Muscle of arm (tissue), 1 donor: ENCODE measurements at regions not wholly inside any gene's neighbourhood (a gene's known extent, or its start where the extent isn't known, plus 50 kb on each side); places are given as distances from the start of the nearest gene placed in this dataset.
A peak's percentile ranks its signal among the peaks of the same experiment; 100 is the strongest.
"Not testable (repeated sequence)": the region's sequence is repeated elsewhere in the genome, so short reads cannot be mapped to it uniquely, and the experiment has no call there.

Experiments
- DNase-seq: peaks from one replicate; pipeline ENCODE4 v3.0.0-alpha.2; 2013

- DNase-seq: no peak
These were observed 1223.2 kb downstream of the OTOL1 start for GRCh38 chr3:162719684-162720341.

GRCh38 chr3:162721736-162722135 is 1225.1 kb downstream of the OTOL1 start:
- no peak for DNase-seq

GRCh38 chr3:162722337-162722736 is 1225.7 kb downstream of the OTOL1 start:
- DNase-seq: no peak

- not testable (repeated sequence) for DNase-seq
These were observed 1226.2 kb downstream of the OTOL1 start for GRCh38 chr3:162722796-162723195.

GRCh38 chr3:162729686-162730085 is 1233.1 kb downstream of the OTOL1 start:
- no peak for DNase-seq

- DNase-seq: not testable (repeated sequence)
These were observed 1235.4 kb downstream of the OTOL1 start for GRCh38 chr3:162731961-162732360.

GRCh38 chr3:162738784-162739183 is 1242.2 kb downstream of the OTOL1 start:
- DNase-seq: no peak

- DNase-seq: no peak
These were observed 1244.5 kb downstream of the OTOL1 start for GRCh38 chr3:162740941-162741596.

- no peak for DNase-seq
These were observed 1245.6 kb downstream of the OTOL1 start for GRCh38 chr3:162742159-162742717.

- no peak for DNase-seq
These were observed 1246.5 kb downstream of the OTOL1 start for GRCh38 chr3:162743091-162743490.

- no peak for DNase-seq
These were observed 1264.2 kb downstream of the OTOL1 start for GRCh38 chr3:162760789-162761188.

- peak; percentile 19 for DNase-seq
These were observed 1267.6 kb downstream of the OTOL1 start for GRCh38 chr3:162764051-162764807.

- DNase-seq: no peak
These were observed 1268.1 kb downstream of the OTOL1 start for GRCh38 chr3:162764808-162765071.

GRCh38 chr3:162765524-162765923 is 1268.9 kb downstream of the OTOL1 start:
- no peak for DNase-seq

- DNase-seq: no peak
These were observed 1273.0 kb downstream of the OTOL1 start for GRCh38 chr3:162769564-162769963.

GRCh38 chr3:162770551-162770950 is 1273.9 kb downstream of the OTOL1 start:
- DNase-seq: peak; percentile 8

- DNase-seq: no peak
These were observed 1278.0 kb downstream of the OTOL1 start for GRCh38 chr3:162774613-162775100.

GRCh38 chr3:162776148-162776547 is 1279.5 kb downstream of the OTOL1 start:
- DNase-seq: no peak

- no peak for DNase-seq
These were observed 1280.5 kb downstream of the OTOL1 start for GRCh38 chr3:162777118-162777517.

GRCh38 chr3:162780313-162780712 is 1283.7 kb downstream of the OTOL1 start:
- DNase-seq: no peak

- no peak for DNase-seq
These were observed 1303.3 kb downstream of the OTOL1 start for GRCh38 chr3:162799910-162800309.

- DNase-seq: no peak
These were observed 1305.8 kb downstream of the OTOL1 start for GRCh38 chr3:162802228-162802965.
